IPS DF 19.7 (cell line): ENCODE measurements at regions not wholly inside any gene's neighbourhood (a gene's known extent, or its start where the extent isn't known, plus 50 kb on each side); places are given as distances from the start of the nearest gene placed in this dataset.

Experiments
- DNase-seq: peaks from one replicate; pipeline ENCODE4 v3.0.0-alpha.2; 2013; ENCODE audit warnings: low read depth, low spot score

DNA sequence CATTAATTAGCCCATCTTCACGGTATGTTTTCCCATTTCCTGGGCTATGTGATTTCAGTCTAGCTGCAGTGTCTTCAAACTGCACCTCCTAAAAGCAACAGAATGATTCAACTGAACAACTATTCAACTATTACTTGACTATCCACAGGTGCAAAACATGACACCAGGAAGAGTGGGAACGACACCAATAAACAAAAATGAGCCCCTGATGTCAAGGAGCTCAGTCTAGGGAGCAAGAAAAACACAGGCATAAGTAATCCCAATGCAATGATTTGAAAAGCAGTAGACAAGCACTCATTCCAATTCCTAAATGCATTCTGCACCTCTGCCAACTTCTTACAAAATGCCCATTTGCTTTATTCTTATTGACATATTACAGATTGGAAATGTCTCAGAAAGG, 285.6 kb downstream of the ETS1 start:
- DNase-seq = no peak

DNA sequence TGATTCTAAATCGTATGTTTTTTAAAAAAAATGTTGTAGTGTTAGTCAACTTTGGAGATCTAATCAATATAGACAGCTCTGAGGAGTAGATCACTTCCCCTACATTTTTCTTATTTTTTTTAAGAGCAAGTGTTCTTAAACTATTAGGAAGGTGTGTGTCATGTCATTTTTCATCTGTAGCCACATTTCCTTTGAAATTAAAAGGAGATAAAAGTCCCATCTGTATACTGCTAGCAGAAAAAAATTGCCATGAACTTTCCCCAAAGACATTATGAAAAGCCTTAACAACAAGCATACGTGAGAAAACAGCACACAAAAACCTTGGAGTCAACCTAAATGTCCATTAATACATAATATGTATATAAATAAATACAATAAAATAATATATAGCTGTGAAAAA, 286.6 kb downstream of the ETS1 start:
- no peak for DNase-seq

DNA sequence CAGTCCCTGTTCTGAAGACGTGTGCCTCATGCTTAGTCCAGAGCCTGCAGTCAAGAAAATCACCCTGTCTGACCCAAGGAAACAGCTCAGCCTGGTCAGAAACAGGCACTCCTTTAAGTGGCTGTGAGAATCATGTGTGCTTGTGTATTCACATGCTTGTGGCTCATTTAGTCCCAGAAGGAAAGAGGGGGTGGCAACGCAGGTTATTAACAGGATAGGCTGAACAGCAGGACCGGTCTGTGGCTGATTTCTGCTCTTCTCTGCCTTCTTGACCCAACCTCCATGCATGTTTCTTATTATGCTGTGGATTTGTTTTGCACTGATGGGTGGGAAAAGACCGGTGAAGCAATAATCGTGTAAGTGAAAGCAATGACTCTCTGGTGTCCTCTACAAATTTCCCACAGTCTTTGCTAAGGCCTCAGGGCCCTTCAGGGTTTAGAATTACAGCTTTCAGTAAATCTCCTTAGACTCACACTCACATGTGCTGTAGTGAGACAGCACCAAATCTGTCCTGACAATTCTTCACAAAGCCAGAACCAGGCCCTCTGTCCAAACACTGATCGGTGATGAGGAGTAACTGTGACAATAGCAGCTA, 288.1 kb downstream of the ETS1 start:
- DNase-seq = no peak

DNA sequence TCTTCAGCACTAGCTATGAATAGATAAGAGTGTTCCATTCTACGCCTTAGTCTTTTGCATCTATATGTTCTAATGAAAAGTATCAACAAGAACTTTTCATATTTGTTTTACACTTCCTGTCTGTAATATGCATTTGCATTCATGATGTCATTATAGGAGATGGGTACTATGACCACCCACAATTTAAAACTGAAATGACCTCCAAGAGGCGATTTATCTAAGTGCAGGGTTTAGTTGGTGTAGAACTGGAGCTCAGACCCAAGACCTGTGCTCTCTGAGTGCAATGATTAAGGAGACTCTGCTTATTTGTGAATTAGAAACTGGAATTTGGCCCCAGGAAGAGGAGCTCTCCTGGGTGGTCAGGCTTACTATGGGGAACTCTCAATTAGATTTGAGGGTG, 289.1 kb downstream of the ETS1 start:
- no peak for DNase-seq

DNA sequence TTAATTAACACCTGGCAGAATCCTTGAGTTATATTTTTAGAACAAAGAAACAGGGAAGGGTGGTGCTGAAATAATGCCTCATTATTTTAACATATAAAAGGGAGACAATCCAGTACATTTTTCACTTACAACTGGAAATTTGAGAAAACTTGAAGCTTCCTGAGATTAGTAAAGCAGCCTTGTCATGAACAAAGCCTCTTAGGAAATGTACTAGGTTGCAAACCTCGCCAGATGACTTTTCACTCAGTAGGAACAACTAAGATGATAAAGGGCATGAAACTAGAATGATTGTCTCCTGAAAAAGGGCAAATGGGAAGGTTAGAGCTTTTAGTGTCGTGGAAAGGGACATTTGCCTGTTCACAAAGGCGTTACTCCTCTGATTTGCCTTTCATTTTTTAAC, 289.6 kb downstream of the ETS1 start:
- DNase-seq = no peak

DNA sequence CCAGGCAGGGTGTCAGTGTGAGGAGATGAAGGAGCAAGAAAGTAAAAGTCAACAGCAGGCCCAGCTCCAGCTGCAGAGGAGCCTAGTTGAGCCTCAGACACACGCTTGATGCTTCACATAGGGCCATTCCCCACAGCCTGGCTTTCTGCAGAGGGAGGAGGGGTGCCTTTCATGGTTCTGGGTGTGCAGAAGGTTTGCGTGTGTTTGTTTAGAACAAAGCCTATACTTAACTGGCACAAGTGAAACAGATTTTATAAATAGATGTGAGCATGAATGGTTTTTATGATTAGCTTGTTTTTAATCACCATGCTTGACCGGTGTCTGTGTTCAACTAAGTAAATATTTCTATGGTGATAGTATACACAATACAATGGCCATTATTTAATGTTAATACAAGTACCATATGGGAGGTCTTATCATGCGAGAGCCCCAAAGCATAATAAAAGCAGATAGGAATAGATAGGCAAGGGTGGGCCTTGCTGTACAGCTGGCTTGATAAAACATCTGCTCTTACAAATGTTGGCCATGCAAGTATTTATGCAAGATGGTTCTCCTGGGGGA, 290.2 kb downstream of the ETS1 start:
- DNase-seq = no peak

DNA sequence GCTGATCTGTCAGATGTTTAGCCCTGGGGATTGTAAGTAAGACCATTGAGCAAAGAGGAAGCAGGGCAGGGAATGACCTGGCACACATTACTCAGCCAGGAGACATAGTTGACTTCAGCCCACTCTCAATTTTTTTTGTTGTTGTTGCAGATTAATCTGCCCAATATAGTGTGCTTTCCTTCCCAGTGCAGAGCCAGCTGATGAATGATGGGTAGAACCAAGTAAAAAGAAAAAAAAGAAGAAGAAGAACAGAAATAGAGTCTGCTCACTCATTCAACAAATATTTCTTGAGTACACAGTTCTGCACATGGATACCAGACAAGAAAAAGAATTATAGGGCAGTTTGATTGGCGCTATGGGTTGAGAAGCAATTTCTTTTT, 292.7 kb downstream of the ETS1 start:
- no peak for DNase-seq

DNA sequence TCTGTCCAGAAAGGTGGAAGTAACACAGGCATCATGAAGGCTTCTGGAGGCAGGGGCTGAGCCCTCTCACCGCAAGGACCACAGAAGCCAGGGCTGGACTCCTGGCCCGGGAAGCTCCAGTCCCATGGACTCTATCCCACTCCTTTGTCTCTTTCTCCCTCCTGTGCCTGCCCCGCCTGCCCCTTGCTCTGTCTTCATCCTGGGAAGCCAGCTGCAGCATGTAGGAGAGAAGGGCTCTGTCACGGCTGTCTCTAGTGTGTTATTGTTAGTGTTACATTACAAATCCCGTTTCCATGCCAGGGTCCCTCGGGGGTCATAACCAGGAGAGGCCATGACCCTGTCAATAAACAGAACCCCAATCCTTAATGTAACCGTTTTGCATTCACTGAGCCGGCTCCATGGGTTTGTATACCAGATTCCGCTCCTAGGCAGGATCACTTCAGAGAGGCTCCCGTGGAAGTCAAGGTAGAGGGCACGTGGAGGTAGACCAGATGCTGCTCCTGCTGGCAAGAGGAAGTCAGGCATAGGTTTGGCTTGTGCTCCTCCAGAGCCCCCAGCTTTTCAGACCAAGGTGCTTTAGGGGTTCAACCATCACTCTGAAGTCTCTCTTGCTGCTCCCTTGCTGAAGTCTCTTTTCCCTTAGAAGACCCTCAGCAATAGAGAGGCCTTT, 293.2 kb downstream of the ETS1 start:
- no peak for DNase-seq

DNA sequence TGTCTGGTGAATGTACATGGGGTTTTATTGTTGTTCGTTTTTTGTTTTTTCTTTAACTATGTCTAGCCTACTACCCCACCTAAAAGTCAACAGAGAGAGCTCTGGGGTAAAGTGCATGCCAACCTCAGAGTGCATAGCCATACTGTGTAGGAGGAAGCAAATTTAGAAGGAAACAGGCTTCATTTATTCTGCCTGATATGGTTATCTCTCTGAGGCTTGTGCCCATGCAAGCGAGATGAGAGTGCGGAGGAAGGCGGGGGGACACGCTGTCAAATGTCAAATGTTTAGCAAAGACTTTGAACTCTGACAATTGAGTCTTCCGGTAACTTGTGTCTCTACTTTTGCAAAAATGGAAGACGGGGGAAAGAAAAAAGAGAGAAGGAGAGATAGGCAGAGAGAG, 295.5 kb downstream of the ETS1 start:
- DNase-seq = no peak

DNA sequence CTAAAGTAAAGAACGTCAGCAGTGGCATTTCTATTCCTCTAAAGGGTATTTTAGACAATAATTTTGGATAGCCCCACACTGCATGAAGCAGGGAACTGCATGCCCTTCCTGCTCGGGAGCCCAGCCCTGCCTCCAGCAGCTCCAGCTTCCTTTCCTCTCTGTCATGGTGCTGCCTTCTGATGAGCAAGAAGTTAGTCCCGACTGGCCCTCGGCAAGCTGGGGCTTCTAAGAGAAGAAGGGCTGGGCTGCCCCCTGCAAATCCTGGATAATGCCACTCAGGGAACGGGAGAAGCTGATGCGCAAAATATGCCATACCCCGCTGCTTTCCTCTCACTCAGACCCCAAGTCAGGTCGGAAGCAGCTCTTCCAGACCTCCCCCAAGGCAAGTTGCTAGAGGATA, 296.4 kb downstream of the ETS1 start:
- DNase-seq = no peak

DNA sequence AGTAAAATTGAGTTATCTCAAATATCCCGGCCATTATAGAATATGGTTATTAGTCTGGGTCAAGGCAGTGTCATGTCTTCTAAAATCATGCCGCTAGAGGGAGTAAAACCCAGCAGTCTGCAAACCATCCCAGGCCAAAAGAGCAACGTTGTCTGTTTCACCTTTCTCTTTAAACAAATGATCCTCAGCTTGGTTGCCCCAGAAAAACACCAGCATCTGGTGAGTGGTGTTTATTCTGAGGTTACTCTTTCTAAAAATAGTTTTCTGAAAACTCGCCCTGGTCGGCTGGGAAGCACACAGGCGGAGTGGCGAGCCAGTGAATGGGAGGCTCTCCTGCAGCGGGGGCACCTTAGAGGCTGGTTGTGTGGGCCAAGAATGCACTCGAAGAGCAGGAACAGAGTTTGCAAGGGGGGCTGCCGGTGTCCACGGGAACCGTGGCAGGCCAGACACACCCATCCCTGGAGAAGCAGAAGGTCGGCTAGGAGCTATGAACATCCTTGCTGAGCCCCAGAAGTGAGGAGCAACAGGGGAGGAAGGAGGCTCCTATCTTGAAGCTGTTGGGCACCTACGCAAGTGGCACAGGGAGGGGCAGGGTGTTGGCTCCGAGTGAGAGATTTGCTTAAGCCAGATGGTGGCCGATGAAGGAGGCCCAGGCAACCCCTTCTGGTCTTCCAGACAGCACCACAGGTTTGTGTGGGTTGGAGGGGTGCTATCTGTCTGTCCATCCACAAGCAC, 297.1 kb downstream of the ETS1 start:
- DNase-seq = peak; percentile 9

DNA sequence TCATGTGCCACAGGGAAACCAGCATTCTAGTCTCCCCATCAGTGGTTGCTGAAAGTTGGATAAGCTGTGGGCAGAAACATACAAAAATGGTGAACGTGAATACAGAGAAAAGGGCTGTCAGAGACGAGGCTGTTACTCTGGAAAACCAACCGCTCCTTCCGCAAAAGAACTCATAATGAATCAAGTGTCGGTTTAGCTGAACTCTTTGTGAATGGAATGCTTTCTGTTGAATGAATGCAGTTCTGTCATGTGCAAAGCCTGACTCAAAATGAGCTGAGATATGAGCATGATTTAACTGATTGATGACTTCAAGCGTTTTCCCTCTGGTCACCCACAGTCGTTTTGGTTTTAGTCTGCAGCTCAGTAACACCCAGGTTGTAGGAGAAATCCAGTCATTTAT, 298.3 kb downstream of the ETS1 start:
- DNase-seq = no peak

DNA sequence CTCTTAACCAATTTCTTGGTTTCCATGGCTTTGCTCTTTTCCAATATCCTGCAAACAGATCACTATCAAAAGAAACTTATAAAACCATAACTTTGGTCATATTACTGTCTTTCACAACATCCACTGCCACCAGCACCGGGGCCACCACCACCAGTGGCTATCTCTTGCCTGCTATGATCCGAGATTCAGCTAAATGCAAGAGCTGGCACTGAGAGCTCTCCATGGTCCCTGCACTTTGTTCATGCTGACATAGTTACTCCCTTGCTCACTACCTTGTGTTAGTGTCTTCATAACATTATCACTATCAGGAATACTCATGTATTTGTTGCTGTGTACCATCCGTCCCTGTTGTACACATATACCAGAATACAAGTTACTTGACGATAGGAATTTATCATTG, 299.0 kb downstream of the ETS1 start:
- no peak for DNase-seq

DNA sequence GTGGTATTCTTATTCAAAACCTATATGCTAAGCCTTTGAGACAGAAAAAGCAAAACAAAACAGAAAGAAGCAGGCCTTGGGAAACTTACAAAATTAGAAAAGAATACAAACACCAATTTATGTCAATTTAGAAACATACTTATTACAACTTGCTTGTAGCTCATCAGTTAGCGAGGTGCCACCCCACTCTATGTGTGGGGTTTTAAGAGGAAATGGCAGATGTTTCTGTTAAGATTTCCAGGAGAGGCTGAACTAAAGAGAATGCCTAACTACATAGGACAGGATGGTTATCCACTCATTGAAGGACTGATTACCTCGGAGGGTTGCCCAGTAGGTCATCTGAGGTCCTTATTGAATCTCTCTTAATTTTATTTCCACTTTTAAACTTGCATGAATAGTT, 302.0 kb downstream of the ETS1 start:
- DNase-seq = no peak

DNA sequence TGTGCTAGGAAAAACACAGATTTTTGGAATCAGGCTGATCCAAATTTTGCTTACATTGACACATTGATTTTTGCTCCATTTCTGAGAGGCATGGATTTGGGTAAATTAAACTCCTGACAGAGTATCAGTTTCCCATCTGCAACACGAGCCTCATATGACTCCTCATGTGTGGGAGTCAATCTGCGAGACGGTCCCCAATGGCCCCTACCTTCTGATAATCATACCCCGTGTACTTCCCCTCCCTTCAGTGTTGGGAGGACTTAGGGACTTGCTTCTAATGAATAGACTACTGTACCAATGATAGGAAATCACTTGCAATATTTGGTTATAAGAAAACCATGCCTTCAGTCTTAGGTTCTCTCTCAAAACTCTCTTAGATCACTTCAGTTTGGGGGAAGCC, 302.7 kb downstream of the ETS1 start:
- no peak for DNase-seq

DNA sequence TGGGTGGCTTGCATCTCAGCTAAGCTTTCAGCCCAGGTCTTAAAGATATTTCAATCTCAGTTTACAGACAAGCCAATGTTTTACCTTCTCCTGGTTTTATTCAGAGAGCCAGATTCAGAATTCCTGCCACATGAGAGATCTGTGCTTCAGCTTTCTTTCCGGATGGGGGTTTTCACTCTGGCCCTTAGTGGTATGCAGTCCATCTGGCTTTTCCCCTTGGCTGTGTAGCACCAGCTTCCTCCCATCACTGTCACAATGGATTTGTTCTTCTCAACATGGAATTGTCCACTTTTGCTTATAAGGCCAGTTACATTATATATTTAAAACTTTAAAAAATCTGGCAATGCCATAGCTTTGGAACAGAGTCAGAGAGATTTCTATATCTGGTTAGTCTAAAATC, 303.9 kb downstream of the ETS1 start:
- no peak for DNase-seq

DNA sequence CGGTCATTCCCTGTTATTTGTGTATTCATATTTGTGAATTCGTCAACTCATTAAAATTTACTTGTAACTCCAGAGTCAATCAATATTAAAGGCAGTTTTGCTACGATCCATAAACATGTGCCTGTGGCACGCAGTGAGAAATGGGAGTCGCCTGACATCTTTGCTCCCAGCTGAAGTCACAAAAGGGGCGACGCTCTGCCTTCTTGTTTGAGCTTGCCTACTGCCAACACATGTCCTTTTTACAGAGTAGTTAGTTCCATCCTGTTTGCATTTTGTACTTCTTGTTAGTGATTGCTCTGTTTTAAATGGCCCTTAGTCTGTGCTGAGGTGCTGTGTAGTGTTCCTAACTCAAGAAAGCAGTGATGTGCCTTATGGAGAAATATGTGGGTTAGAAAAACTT, 305.3 kb downstream of the ETS1 start:
- DNase-seq = no peak

DNA sequence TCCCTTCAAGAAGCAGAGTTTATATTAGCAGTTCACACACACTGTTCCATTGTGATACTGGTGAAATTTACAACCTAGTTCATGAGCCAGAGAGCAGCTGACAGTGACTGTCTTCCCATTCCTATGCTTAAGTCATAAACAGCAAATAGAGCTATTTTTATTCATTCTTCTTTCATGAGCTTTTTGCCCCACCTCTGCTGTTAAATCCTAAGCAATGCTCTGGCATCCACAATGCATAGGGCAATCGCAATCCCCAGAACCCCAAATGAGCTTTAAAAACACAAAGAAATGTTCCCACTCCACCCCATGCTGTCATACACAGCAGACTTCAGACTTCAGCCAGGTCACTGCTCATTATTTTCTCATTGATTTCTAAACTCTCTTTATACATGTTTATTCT, 307.5 kb downstream of the ETS1 start:
- DNase-seq = no peak

DNA sequence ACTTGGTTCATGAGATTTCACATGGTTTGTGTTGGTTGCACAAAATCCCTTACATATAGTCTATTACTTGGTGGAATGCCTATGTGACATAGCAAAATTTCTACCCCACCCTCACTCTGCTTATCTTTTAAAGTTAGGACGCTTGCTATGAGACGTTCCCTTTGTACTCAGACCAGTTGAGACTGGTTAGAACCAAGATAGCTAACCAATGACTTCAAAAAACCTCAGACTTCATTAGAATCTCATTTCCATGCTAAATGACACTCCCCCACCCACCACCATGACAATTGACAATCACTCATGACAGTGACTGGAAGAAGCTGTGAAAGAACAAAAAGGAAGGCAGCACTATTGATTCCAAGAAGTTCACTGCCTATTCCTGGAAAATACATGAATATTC, 313.6 kb downstream of the ETS1 start:
- DNase-seq = no peak

DNA sequence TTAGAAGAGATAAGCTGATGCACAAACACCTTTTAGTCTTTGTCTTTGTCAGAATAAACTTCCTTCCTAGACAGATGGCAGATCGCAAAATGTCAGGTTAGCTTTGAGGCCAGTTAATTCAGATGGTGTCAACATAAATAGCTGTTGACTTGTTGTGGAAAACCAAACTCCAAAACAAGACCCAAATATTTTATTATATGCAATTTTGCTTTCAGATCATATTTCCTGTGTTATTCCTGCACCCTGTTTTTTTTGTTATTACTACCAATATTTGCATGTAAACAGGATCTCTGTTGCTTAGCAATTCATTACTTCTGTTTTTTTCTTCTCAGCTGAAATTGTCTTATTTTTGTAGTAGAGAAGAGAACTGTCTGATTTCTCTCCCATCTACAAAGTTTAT, 316.0 kb downstream of the ETS1 start:
- DNase-seq = no peak

DNA sequence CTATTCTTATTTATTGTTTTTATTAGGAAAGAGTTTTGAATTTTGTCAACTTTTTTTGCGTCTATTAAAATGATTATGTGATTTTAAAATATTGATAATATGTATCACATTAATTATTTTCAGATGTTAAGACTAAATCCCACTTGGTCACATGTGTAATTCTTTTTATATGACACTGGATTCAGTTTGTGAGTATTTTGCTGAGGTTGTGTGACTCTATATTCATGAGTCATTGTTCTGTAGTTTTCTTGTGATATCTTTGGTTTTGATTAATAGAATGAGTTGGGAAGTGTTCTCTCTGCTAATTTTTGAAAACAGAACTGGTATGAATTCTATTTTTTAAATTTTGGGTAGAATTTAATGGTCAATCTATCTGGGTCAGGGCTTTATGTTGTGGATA, 317.9 kb downstream of the ETS1 start:
- DNase-seq = no peak

DNA sequence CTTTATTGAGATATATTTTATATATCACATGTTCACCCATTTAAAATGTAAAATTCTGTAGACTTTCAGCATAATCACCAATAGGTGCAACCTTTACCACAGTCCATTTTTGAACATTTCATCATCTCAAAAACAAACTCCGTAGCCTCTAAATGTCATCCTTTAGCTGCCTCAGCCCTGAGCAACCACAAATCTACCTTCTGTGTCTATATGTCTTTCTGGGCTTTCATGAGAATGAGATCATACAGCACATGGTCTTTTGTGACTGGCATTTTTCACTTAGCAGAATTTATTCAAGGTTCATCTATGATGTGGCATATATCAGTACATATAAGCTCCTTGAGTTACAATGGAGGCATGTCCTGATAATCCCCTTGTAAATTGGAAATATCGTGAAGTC, 320.5 kb downstream of the ETS1 start:
- no peak for DNase-seq
